T-helper 1 cell treated with Interleukin-12 subunit alpha and Interleukin-12 subunit beta and Interleukin-4 antibody, amounts not matched to agents 30 ng/mL and 1 ng/mL, for 36 hours (primary cell): ENCODE measurements at regions not wholly inside any gene's neighbourhood (a gene's known extent, or its start where the extent isn't known, plus 50 kb on each side); places are given as distances from the start of the nearest gene placed in this dataset.
"Not testable (repeated sequence)": the region's sequence is repeated elsewhere in the genome, so short reads cannot be mapped to it uniquely, and the experiment has no call there.

Experiments
- intact Hi-C: fragments of 100-400 bp; cut with micrococcal nuclease; formaldehyde crosslinking; loops from one replicate; pipeline ENCODE4 v1.15.1; 2024

GRCh38 chr6:6810727-6811126 is 222.2 kb downstream of the LY86 start:
- intact Hi-C loops: loop anchor here (1.0 to 5.0 kb wide), 5 partner anchors 11 to 578 kb away; partner anchors contain the start of genes CAGE1 and RIOK1

GRCh38 chr6:6811128-6812009 is 222.8 kb downstream of the LY86 start:
- intact Hi-C loops: loop anchor here (1.0 to 5.0 kb wide), 5 partner anchors 12 to 577 kb away; partner anchors contain the start of genes CAGE1 and RIOK1

GRCh38 chr6:6812427-6812826 is 223.9 kb downstream of the LY86 start:
- intact Hi-C loops: loop anchor here (5.0 kb wide), 2 partner anchors 45 to 135 kb away; no protein-coding TSS in a partner anchor

- intact Hi-C loops: no loop called here
Observed at GRCh38 chr6:6815732-6816131, 227.2 kb downstream of the LY86 start.

- intact Hi-C loops: no loop called here
Observed at GRCh38 chr6:6816716-6817115, 228.2 kb downstream of the LY86 start.

- intact Hi-C loops: no loop called here
Observed at GRCh38 chr6:6818078-6818639, 229.6 kb downstream of the LY86 start.

- intact Hi-C loops: no loop called here
Observed at GRCh38 chr6:6820641-6821238, 232.2 kb downstream of the LY86 start.

GRCh38 chr6:6821639-6822261 is 233.2 kb downstream of the LY86 start:
- intact Hi-C loops: no loop called here

GRCh38 chr6:6823030-6823429 is 234.5 kb downstream of the LY86 start:
- intact Hi-C loops: no loop called here

GRCh38 chr6:6823568-6824224 is 235.2 kb downstream of the LY86 start:
- intact Hi-C loops: no loop called here

GRCh38 chr6:6824381-6824780 is 235.9 kb downstream of the LY86 start:
- intact Hi-C loops: no loop called here

GRCh38 chr6:6825193-6825784 is 236.8 kb downstream of the LY86 start:
- intact Hi-C loops: no loop called here

- intact Hi-C loops: no loop called here
Observed at GRCh38 chr6:6826095-6826901, 237.8 kb downstream of the LY86 start.

GRCh38 chr6:6826961-6827360 is 238.4 kb downstream of the LY86 start:
- intact Hi-C loops: no loop called here

- intact Hi-C loops: no loop called here
Observed at GRCh38 chr6:6829872-6830685, 241.6 kb downstream of the LY86 start.

GRCh38 chr6:6830686-6831063 is 242.2 kb downstream of the LY86 start:
- intact Hi-C loops: not testable (repeated sequence)

- intact Hi-C loops: no loop called here
Observed at GRCh38 chr6:6832439-6832838, 243.9 kb downstream of the LY86 start.

GRCh38 chr6:6834356-6835222 is 246.1 kb downstream of the LY86 start:
- intact Hi-C loops: no loop called here
